ENCODE measurements at regions not wholly inside any gene's neighbourhood (a gene's known extent, or its start where the extent isn't known, plus 50 kb on each side); places are given as distances from the start of the nearest gene placed in this dataset.

DNA sequence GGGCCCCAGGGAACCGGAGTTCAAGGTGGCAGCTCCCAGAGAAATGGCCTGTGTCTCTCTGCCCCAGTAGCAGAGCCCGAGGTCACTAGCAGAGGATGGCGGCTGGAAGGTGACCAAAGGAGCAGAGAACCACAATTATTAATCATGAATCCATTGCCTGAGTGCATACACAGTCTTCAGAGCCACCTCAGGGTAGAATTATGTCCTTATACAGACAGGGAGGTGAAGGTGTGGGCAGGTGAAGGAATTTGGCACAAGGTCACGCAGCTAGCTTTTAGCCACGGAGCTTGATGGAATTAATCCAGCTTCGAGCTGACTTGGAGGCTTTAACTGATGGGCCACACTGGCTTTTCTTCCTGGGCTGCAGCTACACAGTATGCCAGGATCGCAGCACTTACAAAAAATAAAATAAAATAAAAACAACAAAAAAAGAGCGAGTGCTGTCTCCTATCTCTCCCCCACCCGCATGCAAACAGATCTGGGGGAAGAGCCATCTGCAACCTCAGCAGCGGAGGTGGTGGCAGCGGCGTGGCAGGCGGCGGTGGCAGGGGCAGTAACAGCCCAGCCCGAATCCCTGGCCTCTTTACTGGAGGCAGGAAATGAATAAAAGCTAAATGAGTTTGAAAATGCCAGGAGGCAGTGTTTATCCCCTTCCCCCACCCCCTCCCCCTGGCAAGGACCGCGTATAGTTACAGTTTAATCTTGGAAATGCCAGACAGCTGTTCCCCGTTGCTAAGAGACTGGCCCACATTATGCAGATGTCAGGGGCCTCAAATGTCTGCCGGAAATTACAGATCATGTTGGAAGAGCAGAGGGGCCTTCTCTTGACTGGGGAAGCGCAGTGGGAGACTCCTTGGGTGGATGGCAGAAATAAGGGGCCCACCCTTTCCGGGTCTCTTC lies 93.5 kb downstream of the LRRC74A start:
- no peak for DNase-seq (ENCODE audit: low spot score)
- no peaks in the 10 kb centered on the region for H3K27me3 Mint-ChIP-seq (ENCODE audit: low read depth)
- H3K4me1 Mint-ChIP-seq (ENCODE audit: low read depth), result peaks cover 87% of the 10 kb centered on the region
- peak overlapping the region; percentile 54 for H3K4me3 Mint-ChIP-seq (ENCODE audit: unreplicated experiment)
- TF ChIP-seq, protein P1, sequence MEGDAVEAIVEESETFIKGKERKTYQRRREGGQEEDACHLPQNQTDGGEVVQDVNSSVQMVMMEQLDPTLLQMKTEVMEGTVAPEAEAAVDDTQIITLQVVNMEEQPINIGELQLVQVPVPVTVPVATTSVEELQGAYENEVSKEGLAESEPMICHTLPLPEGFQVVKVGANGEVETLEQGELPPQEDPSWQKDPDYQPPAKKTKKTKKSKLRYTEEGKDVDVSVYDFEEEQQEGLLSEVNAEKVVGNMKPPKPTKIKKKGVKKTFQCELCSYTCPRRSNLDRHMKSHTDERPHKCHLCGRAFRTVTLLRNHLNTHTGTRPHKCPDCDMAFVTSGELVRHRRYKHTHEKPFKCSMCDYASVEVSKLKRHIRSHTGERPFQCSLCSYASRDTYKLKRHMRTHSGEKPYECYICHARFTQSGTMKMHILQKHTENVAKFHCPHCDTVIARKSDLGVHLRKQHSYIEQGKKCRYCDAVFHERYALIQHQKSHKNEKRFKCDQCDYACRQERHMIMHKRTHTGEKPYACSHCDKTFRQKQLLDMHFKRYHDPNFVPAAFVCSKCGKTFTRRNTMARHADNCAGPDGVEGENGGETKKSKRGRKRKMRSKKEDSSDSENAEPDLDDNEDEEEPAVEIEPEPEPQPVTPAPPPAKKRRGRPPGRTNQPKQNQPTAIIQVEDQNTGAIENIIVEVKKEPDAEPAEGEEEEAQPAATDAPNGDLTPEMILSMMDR (IDR thresholded peaks at IDR 0.05), result no peak
- H3K27ac Mint-ChIP-seq (ENCODE audit: unreplicated experiment), result peak overlapping the region; percentile 99
- H3K9me3 Mint-ChIP-seq (ENCODE audit: low read depth), result no peaks in the 10 kb centered on the region
- H3K36me3 Mint-ChIP-seq (ENCODE audit: low read depth), result no peaks in the 10 kb centered on the region

Measured in chondrocyte (in vitro differentiated cells).